ENCODE measurements at regions not wholly inside any gene's neighbourhood (a gene's known extent, or its start where the extent isn't known, plus 50 kb on each side); places are given as distances from the start of the nearest gene placed in this dataset.

DNA sequence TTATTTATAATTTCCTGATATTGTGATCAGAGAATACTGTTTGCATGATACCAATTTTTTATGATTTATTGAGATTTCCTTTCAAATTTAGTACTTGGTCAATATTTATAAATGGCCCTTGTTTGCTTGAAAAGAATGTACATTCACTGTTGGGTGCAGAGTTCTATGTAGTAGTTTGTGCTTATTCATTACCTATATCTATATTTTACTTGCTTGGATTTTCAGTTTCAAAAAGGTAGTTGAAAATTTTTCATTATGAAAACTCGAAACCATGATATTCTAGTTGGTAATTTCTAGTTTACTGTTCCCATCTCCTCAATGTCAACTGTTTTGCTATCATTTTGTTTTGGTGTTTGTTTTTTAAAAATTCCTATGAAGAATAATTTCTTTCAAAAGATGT lies 155.7 kb downstream of the AASDHPPT start:
- TF ChIP-seq, protein P1, sequence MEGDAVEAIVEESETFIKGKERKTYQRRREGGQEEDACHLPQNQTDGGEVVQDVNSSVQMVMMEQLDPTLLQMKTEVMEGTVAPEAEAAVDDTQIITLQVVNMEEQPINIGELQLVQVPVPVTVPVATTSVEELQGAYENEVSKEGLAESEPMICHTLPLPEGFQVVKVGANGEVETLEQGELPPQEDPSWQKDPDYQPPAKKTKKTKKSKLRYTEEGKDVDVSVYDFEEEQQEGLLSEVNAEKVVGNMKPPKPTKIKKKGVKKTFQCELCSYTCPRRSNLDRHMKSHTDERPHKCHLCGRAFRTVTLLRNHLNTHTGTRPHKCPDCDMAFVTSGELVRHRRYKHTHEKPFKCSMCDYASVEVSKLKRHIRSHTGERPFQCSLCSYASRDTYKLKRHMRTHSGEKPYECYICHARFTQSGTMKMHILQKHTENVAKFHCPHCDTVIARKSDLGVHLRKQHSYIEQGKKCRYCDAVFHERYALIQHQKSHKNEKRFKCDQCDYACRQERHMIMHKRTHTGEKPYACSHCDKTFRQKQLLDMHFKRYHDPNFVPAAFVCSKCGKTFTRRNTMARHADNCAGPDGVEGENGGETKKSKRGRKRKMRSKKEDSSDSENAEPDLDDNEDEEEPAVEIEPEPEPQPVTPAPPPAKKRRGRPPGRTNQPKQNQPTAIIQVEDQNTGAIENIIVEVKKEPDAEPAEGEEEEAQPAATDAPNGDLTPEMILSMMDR (conservative IDR thresholded peaks at IDR 0.05; ENCODE audit: low read depth, low read length), result no peak
- TF ChIP-seq EZH2 (IDR thresholded peaks at IDR 0.05; ENCODE audit: borderline replicate concordance, low read depth, low read length, poor library complexity, severe bottlenecking), result no peak

Measured in A673 (cell line).